IMR-90 (cell line): ENCODE measurements at regions not wholly inside any gene's neighbourhood (a gene's known extent, or its start where the extent isn't known, plus 50 kb on each side); places are given as distances from the start of the nearest gene placed in this dataset.

Source experiments
- ATAC-seq: fragments of 200-7000 bp; cut with Tn5 transposase; 2 replicates; pipeline ENCODE4 v1.9.1; 2020; ENCODE audit warnings: low read depth, mild to moderate bottlenecking, moderate library complexity
- BruUV-seq: library from RNA; stranded (reverse); fragments of 400-500 nt; replicated peaks from 2 replicates; lab custom pipeline; 2021; lab: Mats Ljungman, UMichigan
- CTCF ChIA-PET: fragments of 300-600 bp; formaldehyde crosslinking; extraction: SDS; loops from one replicate; lab custom pipeline; 2021; ENCODE audit warnings: antibody characterized with exemption; lab: Yijun Ruan, JAX
- POLR2A ChIA-PET: fragments of 300-600 bp; sonication (Branson Sonifier 250); formaldehyde crosslinking; loops from one replicate; lab custom pipeline; 2022; ENCODE audit warnings: antibody characterized with exemption; ENCODE audit not compliant: unreplicated experiment; lab: Charles Lee
- DNase-seq: peaks from one replicate; pipeline ENCODE4 v3.0.0; 2013
- H2AFZ ChIP-seq: replicated peaks from 2 replicates; pipeline ENCODE3; 2013; ENCODE audit warnings: low read length, mild to moderate bottlenecking; ENCODE audit not compliant: poor library complexity
- H2AK5ac ChIP-seq: 2 replicates; pipeline ENCODE4 v1.6.1; 2013; ENCODE audit warnings: low read depth, low read length, inconsistent platforms
- H2AK9ac ChIP-seq: replicated peaks from 2 replicates; pipeline ENCODE3; 2013; ENCODE audit warnings: mild to moderate bottlenecking, low read depth, low read length, moderate library complexity; ENCODE audit not compliant: poor library complexity
- H2BK120ac ChIP-seq: 2 replicates; pipeline ENCODE4 v1.6.1; 2013; ENCODE audit warnings: low read depth, low read length, inconsistent platforms
- H2BK15ac ChIP-seq: 3 replicates; pipeline ENCODE4 v1.6.1; 2013; ENCODE audit warnings: low read depth, low read length, inconsistent platforms
- H2BK20ac ChIP-seq: 2 replicates; pipeline ENCODE4 v1.6.1; 2013; ENCODE audit warnings: low read depth, mild to moderate bottlenecking, inconsistent platforms, low read length, moderate library complexity
- H2BK5ac ChIP-seq: 2 replicates; pipeline ENCODE4 v1.6.1; 2013; ENCODE audit warnings: mild to moderate bottlenecking, low read depth, low read length, inconsistent platforms; ENCODE audit not compliant: poor library complexity, severe bottlenecking
- H3K14ac ChIP-seq: replicated peaks from 2 replicates; pipeline ENCODE4 v1.6.1; 2013; ENCODE audit warnings: low read depth, low read length, inconsistent platforms
- H3K18ac ChIP-seq: 2 replicates; pipeline ENCODE4 v1.6.1; 2013; ENCODE audit warnings: low read depth, low read length, control low read depth
- H3K23ac ChIP-seq: 2 replicates; pipeline ENCODE4 v1.6.1; 2013; ENCODE audit warnings: low read depth, low read length, inconsistent platforms
- H3K27ac ChIP-seq: 2 replicates; pipeline ENCODE4 v1.5.1; 2013; ENCODE audit warnings: mild to moderate bottlenecking, control low read depth, low read length; ENCODE audit not compliant: insufficient read depth
- H3K27me3 ChIP-seq: 2 replicates; pipeline ENCODE4 v1.6.1; 2013; ENCODE audit warnings: low read length; ENCODE audit not compliant: control insufficient read depth, insufficient read depth
- H3K36me3 ChIP-seq: 2 replicates; pipeline ENCODE4 v1.6.1; 2013; ENCODE audit warnings: low read length, mixed read lengths; ENCODE audit not compliant: control insufficient read depth, insufficient read depth
- H3K4ac ChIP-seq: 2 replicates; pipeline ENCODE4 v1.6.1; 2013; ENCODE audit warnings: low read depth, low read length, inconsistent platforms
- H3K4me1 ChIP-seq: 2 replicates; pipeline ENCODE4 v1.6.1; 2013; ENCODE audit warnings: low read length, mixed read lengths; ENCODE audit not compliant: control insufficient read depth, insufficient read depth
- H3K4me2 ChIP-seq: 2 replicates; pipeline ENCODE4 v1.6.1; 2013; ENCODE audit warnings: low read depth, mild to moderate bottlenecking, control low read depth, low read length, moderate library complexity
- H3K4me3 ChIP-seq: 2 replicates; pipeline ENCODE4 v1.5.1; 2013; ENCODE audit warnings: low read depth, mild to moderate bottlenecking, control low read depth, low read length, moderate library complexity; ENCODE audit not compliant: insufficient read depth
- H3K56ac ChIP-seq: 2 replicates; pipeline ENCODE4 v1.6.1; 2013; ENCODE audit warnings: low read length, inconsistent platforms; ENCODE audit not compliant: insufficient read depth; ENCODE audit errors: extremely low read depth
- H3K79me1 ChIP-seq, 2 experiments: 2 replicates each; pipeline ENCODE4 v1.6.1; 2013; ENCODE audit warnings: low read length in 2 of 2, inconsistent platforms in 1 of 2, low read depth in 1 of 2
- H3K9ac ChIP-seq: 2 replicates; pipeline ENCODE4 v1.6.1; 2013; ENCODE audit warnings: low read depth, low read length, control low read depth
- H3K9me1 ChIP-seq: 2 replicates; pipeline ENCODE4 v1.6.1; 2013; ENCODE audit warnings: low read length, inconsistent platforms; ENCODE audit not compliant: insufficient read depth
- H3K9me3 ChIP-seq: 2 replicates; pipeline ENCODE4 v1.6.1; 2013; ENCODE audit warnings: low read length; ENCODE audit not compliant: control insufficient read depth, insufficient read depth
- H4K20me1 ChIP-seq: 2 replicates; pipeline ENCODE4 v1.6.1; 2013; ENCODE audit warnings: low read length, inconsistent platforms; ENCODE audit not compliant: insufficient read depth
- H4K5ac ChIP-seq: 2 replicates; pipeline ENCODE4 v1.6.1; 2013; ENCODE audit warnings: mild to moderate bottlenecking, low read depth, low read length, control low read depth
- H4K8ac ChIP-seq, 2 experiments: 2 replicates each; pipeline ENCODE4 v1.6.1; 2013; ENCODE audit warnings: low read depth in 2 of 2, low read length in 2 of 2, control low read depth in 1 of 2, inconsistent platforms in 1 of 2
- H4K91ac ChIP-seq: 2 replicates; pipeline ENCODE4 v1.6.1; 2013; ENCODE audit warnings: low read depth, low read length, inconsistent platforms; ENCODE audit not compliant: insufficient read depth
- CEBPB ChIP-seq: IDR thresholded peaks from 2 replicates; pipeline ENCODE4 v1.6.1; 2012; ENCODE audit warnings: low read depth, low read length, improper control_type of control experiment
- FOS ChIP-seq: fragments of 150-350 bp; IDR thresholded peaks from 2 replicates; pipeline ENCODE4 v1.6.1; 2016; ENCODE audit warnings: low read depth, low read length
- SMC3 ChIP-seq: fragments of 150-350 bp; IDR thresholded peaks from 2 replicates; pipeline ENCODE4 v1.6.1; 2016; ENCODE audit warnings: low read depth, mild to moderate bottlenecking, antibody characterized with exemption, low read length, moderate library complexity
- WGBS, 2 experiments: methylation state at CpG; one replicate each; pipeline versions ENCODE4 v1.1.5 to v1.1.7; 2013; ENCODE audit warnings: missing lambda C conversion rate in 2 of 2; ENCODE audit not compliant: insufficient read length in 1 of 2; ENCODE audit errors: extremely low coverage in 2 of 2; 5-methylcytosine and 5-hydroxymethylcytosine counted together
- dilution Hi-C: fragments of 300-500 bp; cut with HindIII; formaldehyde crosslinking; loops from one replicate; pipeline ENCODE4 v1.14.3; 2018; ENCODE audit warnings: low sequenced_read_pairs; ENCODE audit not compliant: unreplicated experiment
- in situ Hi-C: fragments of 300-500 bp; cut with MboI; formaldehyde crosslinking; loops from 3 replicates; pipeline ENCODE4 v1.14.3; 2019; ENCODE audit warnings: low sequenced_read_pairs, inconsistent platforms, mixed read lengths
- intact Hi-C: fragments of 100-400 bp; cut with micrococcal nuclease; formaldehyde crosslinking; loops from 2 replicates; pipeline ENCODE4 v1.10.0; 2022

DNA sequence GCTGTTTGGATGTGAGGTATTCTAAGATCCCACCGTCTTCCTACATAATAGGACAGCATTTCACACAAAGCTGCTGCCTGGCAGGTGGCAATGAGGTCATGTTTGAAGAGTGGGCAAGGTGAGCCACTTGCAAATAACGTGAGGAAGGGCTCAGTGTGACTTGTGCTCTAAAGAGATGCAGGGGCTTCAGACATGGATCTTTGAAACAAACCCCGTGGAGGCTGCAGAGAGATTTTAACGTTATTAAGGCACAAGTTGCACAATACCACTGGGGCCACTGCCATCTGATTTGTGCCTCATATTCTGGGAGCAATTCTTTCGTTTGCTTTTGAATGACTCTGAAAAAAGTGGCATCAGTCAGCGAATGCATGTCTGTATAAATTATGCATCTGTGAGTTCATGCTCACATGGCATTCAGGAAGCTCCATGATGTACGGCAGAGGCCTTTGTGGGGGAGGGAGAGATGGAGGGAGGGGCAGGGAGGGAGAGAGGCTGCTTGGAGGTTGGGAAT lies 362.0 kb downstream of the SOX11 start:
- Histone ChIP-seq H3K27ac (no peak overlapping the region), H3K36me3 (no peaks in the 10 kb centered on the region), H2BK20ac (no peak overlapping the region), H3K4me2 (no peak overlapping the region), H3K56ac (no peak overlapping the region), H2AK5ac (no peak overlapping the region), H2AFZ (no peak overlapping the region), H2BK5ac (no peak overlapping the region), H3K14ac (no peak overlapping the region), H4K8ac (no peak overlapping the region), H3K4ac (no peak overlapping the region), H4K91ac (no peak overlapping the region), H3K79me1 (no peaks in the 10 kb centered on the region), H2BK120ac (no peak overlapping the region), H4K5ac (no peak overlapping the region), H3K27me3 (no peaks in the 10 kb centered on the region), H3K23ac (no peak overlapping the region), H2BK15ac (no peak overlapping the region), H3K9me3 (peaks cover 2% of the 10 kb centered on the region; the same call in 1 of the 2 replicates), H3K18ac (no peak overlapping the region), H3K4me3 (no peak overlapping the region), H4K20me1 (no peaks in the 10 kb centered on the region), H3K4me1 (no peaks in the 10 kb centered on the region), H3K9me1 (no peaks in the 10 kb centered on the region), H3K9ac (no peak overlapping the region), H2AK9ac (no peak overlapping the region)
- 25% methylated on average over 2 of the region's 7 CpGs; no CpG with 5 or more reads in 1 of the 2 experiments for WGBS, 2 experiments
- dilution Hi-C loops (no loop called here), intact Hi-C loops (no loop called here), in situ Hi-C loops (no loop called here)
- CTCF ChIA-PET: no interaction called here
- no peak for ATAC-seq
- no TSS peak for BruUV-seq
- no peak for DNase-seq
- POLR2A ChIA-PET: no interaction called here
- TF ChIP-seq FOS: no peak
- 0 out of 2 replicates have a peak, but pooled peaks have one; percentile 12 for TF ChIP-seq CEBPB
- no peak for TF ChIP-seq SMC3
